Activated CD4-positive, CD25-positive, alpha-beta regulatory T cell treated with anti-CD3 and anti-CD28 coated beads, Interleukin-2, amount 50 U/mL, for 24 hours (primary cell): ENCODE measurements at regions not wholly inside any gene's neighbourhood (a gene's known extent, or its start where the extent isn't known, plus 50 kb on each side); places are given as distances from the start of the nearest gene placed in this dataset.

ENCODE experiments used
- ATAC-seq, 2 donors: fragments of 150-1000 bp; cut with Tn5 transposase; one replicate each; pipeline ENCODE4 v1.10.0; 2021; ENCODE audit warnings: mild to moderate bottlenecking in 1 of 2, moderate library complexity in 1 of 2

GRCh38 chr14:104373855-104374717 lies 205.5 kb upstream of the C14orf180 start:
- no peak for ATAC-seq

GRCh38 chr14:104374718-104375080 lies 204.9 kb upstream of the C14orf180 start:
- no peak for ATAC-seq

GRCh38 chr14:104375551-104376201 lies 203.9 kb upstream of the C14orf180 start:
- no peak for ATAC-seq

GRCh38 chr14:104376202-104377140 lies 203.1 kb upstream of the C14orf180 start:
- ATAC-seq = no peak

- no peak for ATAC-seq
Observed at GRCh38 chr14:104377256-104377655, 202.3 kb upstream of the C14orf180 start.

GRCh38 chr14:104378698-104379113 lies 200.9 kb upstream of the C14orf180 start:
- no peak for ATAC-seq

GRCh38 chr14:104382361-104383087 lies 197.0 kb upstream of the C14orf180 start:
- ATAC-seq = no peak

GRCh38 chr14:104383088-104383995 lies 196.2 kb upstream of the C14orf180 start:
- ATAC-seq = no peak

GRCh38 chr14:104383996-104384775 lies 195.4 kb upstream of the C14orf180 start:
- ATAC-seq = no peak

GRCh38 chr14:104384776-104385071 lies 194.8 kb upstream of the C14orf180 start:
- no peak for ATAC-seq

- ATAC-seq = no peak
Observed at GRCh38 chr14:104385111-104385510, 194.5 kb upstream of the C14orf180 start.

- ATAC-seq = no peak
Observed at GRCh38 chr14:104385531-104386101, 193.9 kb upstream of the C14orf180 start.

GRCh38 chr14:104386151-104386841 lies 193.3 kb upstream of the C14orf180 start:
- ATAC-seq = no peak

GRCh38 chr14:104387022-104388010 lies 192.2 kb upstream of the C14orf180 start:
- no peak for ATAC-seq

- ATAC-seq = no peak
Observed at GRCh38 chr14:104388011-104388521, 191.5 kb upstream of the C14orf180 start.

GRCh38 chr14:104388541-104389325 lies 190.8 kb upstream of the C14orf180 start:
- ATAC-seq = no peak
